Erythroblast (primary cell): ENCODE measurements at regions not wholly inside any gene's neighbourhood (a gene's known extent, or its start where the extent isn't known, plus 50 kb on each side); places are given as distances from the start of the nearest gene placed in this dataset.

Experiments
- GATA1 ChIP-seq: IDR thresholded peaks from 2 replicates; pipeline ENCODE4 v1.6.1; 2011; ENCODE audit warnings: low read depth, mild to moderate bottlenecking, control low read depth, low read length, moderate library complexity
- POLR2A ChIP-seq: IDR thresholded peaks from 2 replicates; pipeline ENCODE4 v1.6.1; 2011; ENCODE audit warnings: mild to moderate bottlenecking, low read length

DNA sequence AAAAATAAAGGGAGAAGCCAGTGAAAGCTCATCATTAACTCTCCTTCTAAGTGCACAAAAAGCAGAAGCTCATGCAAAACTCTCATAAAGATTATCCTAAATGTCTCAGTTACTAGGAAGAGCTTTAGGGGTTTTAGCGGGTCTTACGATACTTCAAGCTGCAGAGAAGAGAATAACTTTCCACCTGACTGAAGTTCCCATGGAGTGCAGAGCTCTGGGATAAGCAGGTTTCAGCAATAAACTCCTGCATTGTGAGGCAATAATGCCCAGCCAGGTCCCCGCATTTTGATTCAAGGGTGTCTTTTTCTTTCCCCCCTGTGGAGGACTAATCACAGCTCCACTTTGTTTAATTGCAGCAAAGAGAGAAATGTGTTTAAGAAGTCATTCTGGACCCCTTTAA, 241.9 kb upstream of the SP8 start:
- TF ChIP-seq POLR2A = no peak
- TF ChIP-seq GATA1 = no peak
